Gastroesophageal sphincter (tissue), 3 donors: ENCODE measurements at regions not wholly inside any gene's neighbourhood (a gene's known extent, or its start where the extent isn't known, plus 50 kb on each side); places are given as distances from the start of the nearest gene placed in this dataset.

ENCODE experiments used
- CTCF ChIP-seq, 4 experiments: fragments of 200-600 bp in 2 of 4; fragments of 450-650 bp in 2 of 4; sonication (generic) in 1 of 4; IDR thresholded peaks; one replicate each; pipeline ENCODE4 v1.5.1; 2017 to 2019; ENCODE audit warnings: antibody characterized with exemption in 4 of 4, mild to moderate bottlenecking in 2 of 4, moderate library complexity in 2 of 4
- EP300 ChIP-seq: sonication (generic); formaldehyde crosslinking; IDR thresholded peaks from one replicate; pipeline ENCODE4 v1.6.1; 2017; ENCODE audit warnings: antibody characterized with exemption, mild to moderate bottlenecking
- POLR2A ChIP-seq, 2 donors: fragments of 450-650 bp; IDR thresholded peaks; one replicate each; pipeline ENCODE4 v1.6.1; 2017; ENCODE audit warnings: antibody characterized with exemption in 2 of 2, mild to moderate bottlenecking in 2 of 2, moderate library complexity in 1 of 2
- POLR2AphosphoS5 ChIP-seq: sonication (generic); formaldehyde crosslinking; IDR thresholded peaks from one replicate; pipeline ENCODE4 v1.6.1; 2017; ENCODE audit warnings: antibody characterized with exemption

- no peak for TF ChIP-seq POLR2A (IDR thresholded peaks at IDR 0.05)
- TF ChIP-seq CTCF (IDR thresholded peaks at IDR 0.05), result no peak
- TF ChIP-seq POLR2AphosphoS5, result no peak
- no peak for TF ChIP-seq EP300
These were observed 271.1 kb downstream of the UQCRFS1 start for GRCh38 chr19:28941833-28942232.
